GM10266 (cell line): ENCODE measurements at regions not wholly inside any gene's neighbourhood (a gene's known extent, or its start where the extent isn't known, plus 50 kb on each side); places are given as distances from the start of the nearest gene placed in this dataset.

Experiments
- DNase-seq: peaks from one replicate; pipeline ENCODE4 v3.0.0; 2012; ENCODE audit errors: extremely low spot score
- CTCF ChIP-seq: IDR thresholded peaks from 2 replicates; pipeline ENCODE4 v1.5.1; 2012; ENCODE audit warnings: mild to moderate bottlenecking, low read depth; ENCODE audit not compliant: control insufficient read depth, insufficient read depth; ENCODE audit errors: missing control alignments

GRCh38 chr12:77640356-77640755, 190.3 kb upstream of the NAV3 start:
- no peak for TF ChIP-seq CTCF
- DNase-seq: no peak

GRCh38 chr12:77630790-77631445, 199.8 kb upstream of the NAV3 start:
- no peak for DNase-seq
- no peak for TF ChIP-seq CTCF

DNA sequence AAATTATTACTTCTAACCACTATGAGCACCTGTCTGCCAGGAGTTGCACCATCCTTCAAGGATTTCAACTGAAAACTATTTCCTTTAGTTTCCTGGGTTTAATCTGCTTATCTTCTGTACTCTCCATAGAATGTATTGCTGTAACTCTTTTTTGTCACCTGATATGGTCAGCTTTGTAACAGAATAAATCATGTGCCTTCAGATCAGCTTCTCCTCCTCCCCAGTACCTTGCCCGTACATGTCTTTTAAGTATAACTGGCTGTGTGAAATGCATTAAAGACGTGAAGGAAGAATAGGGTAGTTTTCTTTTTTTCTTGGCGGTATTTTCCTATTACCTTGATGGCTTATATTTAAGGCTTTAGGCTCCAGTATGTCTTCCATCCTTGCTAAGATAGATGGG, 200.3 kb upstream of the NAV3 start:
- no peak for DNase-seq
- TF ChIP-seq CTCF: no peak

DNA sequence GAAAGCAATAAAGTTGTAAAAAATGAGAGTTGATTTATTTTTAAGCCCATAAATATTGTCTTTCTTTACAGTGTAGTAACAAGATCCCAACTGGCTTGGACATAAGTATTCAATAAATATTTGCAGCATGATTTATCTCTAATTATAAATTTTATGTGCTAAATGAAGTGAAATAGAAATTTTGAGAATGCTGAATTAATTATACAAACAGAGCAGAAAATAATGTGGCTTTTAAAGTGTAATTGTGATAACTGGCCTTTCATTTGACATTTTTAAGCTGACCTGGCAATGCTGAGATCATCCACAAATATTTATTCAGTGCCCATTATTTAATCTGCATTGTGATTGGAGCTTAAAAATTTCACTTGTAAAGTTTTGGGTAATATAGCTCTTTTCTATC, 201.6 kb upstream of the NAV3 start:
- DNase-seq: no peak
- TF ChIP-seq CTCF: no peak

- no peak for DNase-seq
Observed at GRCh38 chr12:77625441-77625840, 205.3 kb upstream of the NAV3 start.

DNA sequence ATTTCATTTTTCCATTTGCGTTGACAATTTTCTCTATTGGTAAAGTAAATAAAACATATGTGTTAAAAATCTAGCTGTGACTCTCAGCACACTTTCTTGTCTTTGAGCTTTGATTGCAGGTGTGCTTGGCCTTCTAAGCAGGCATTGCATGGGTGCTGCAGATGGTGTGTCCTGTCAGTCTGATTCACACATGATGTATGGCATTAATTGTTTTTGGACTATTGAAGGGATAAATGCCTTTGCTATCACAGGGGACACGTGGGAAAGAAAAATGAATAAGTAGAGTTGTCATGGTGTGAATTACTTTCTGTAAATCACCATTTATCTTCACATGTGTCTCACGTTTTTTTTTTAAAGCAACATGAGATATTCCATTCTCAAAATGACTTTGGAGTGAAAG, 211.3 kb upstream of the NAV3 start:
- TF ChIP-seq CTCF: no peak
- no peak for DNase-seq

More at GRCh38 chr12:77625441-77625840, 205.3 kb upstream of the NAV3 start:
- TF ChIP-seq CTCF: no peak

GRCh38 chr12:77617818-77618217, 212.9 kb upstream of the NAV3 start:
- no peak for TF ChIP-seq CTCF
- DNase-seq: no peak
